Liver (tissue), 7 donors: ENCODE measurements at regions not wholly inside any gene's neighbourhood (a gene's known extent, or its start where the extent isn't known, plus 50 kb on each side); places are given as distances from the start of the nearest gene placed in this dataset.

Experiments used
- DNase-seq: peaks from one replicate; pipeline ENCODE4 v3.0.0-alpha.2; 2017; ENCODE audit warnings: low spot score
- H3K27ac ChIP-seq, 2 donors: one replicate each; pipeline ENCODE4 v1.7.0; 2013; ENCODE audit warnings: inconsistent platforms in 2 of 2, low read length in 2 of 2, control low read depth in 1 of 2, low read depth in 1 of 2, mild to moderate bottlenecking in 1 of 2
- H3K27me3 ChIP-seq, 4 donors: one replicate each; pipeline versions ENCODE4 v1.6.1 to v1.7.0; 2013; ENCODE audit warnings: low read length in 3 of 4, inconsistent platforms in 1 of 4, mild to moderate bottlenecking in 1 of 4, moderate library complexity in 1 of 4; ENCODE audit not compliant: control insufficient read depth in 4 of 4, insufficient read depth in 4 of 4
- H3K36me3 ChIP-seq, 4 donors: one replicate each; pipeline versions ENCODE4 v1.6.1 to v1.7.0; 2013; ENCODE audit warnings: low read length in 3 of 4, mild to moderate bottlenecking in 3 of 4, low read depth in 1 of 4, moderate library complexity in 1 of 4; ENCODE audit not compliant: control insufficient read depth in 4 of 4, insufficient read depth in 3 of 4
- H3K4me1 ChIP-seq, 4 donors: one replicate each; pipeline versions ENCODE4 v1.6.1 to v1.7.0; 2013; ENCODE audit warnings: low read length in 3 of 4, mild to moderate bottlenecking in 3 of 4, moderate library complexity in 1 of 4; ENCODE audit not compliant: control insufficient read depth in 4 of 4, insufficient read depth in 4 of 4
- H3K4me3 ChIP-seq, 3 donors: one replicate each; pipeline versions ENCODE4 v1.6.1 to v1.7.0; 2013; ENCODE audit warnings: low read length in 3 of 3, control low read depth in 1 of 3, low read depth in 1 of 3, mild to moderate bottlenecking in 1 of 3
- H3K9ac ChIP-seq, 2 donors: one replicate each; pipeline ENCODE4 v1.7.0; 2013; ENCODE audit warnings: low read length in 2 of 2, mild to moderate bottlenecking in 2 of 2, moderate library complexity in 2 of 2, control low read depth in 1 of 2, low read depth in 1 of 2
- H3K9me3 ChIP-seq, 4 donors: one replicate each; pipeline versions ENCODE4 v1.6.1 to v1.7.0; 2013; ENCODE audit warnings: low read length in 3 of 4; ENCODE audit not compliant: control insufficient read depth in 4 of 4
- ATF3 ChIP-seq: IDR thresholded peaks from 2 replicates; pipeline ENCODE4 v1.6.1; 2016; ENCODE audit warnings: antibody characterized with exemption
- EGR1 ChIP-seq, 2 donors: IDR thresholded peaks; 2 replicates each; pipeline ENCODE4 v1.6.1; 2016 to 2018; ENCODE audit warnings: antibody characterized with exemption in 2 of 2, low read depth in 2 of 2
- FOXA1 ChIP-seq: IDR thresholded peaks from 2 replicates; pipeline ENCODE4 v1.6.1; 2016; ENCODE audit warnings: antibody characterized with exemption
- FOXA2 ChIP-seq: IDR thresholded peaks from 2 replicates; pipeline ENCODE4 v1.6.1; 2016; ENCODE audit warnings: antibody characterized with exemption
- GABPA ChIP-seq, 2 donors: IDR thresholded peaks in 1 of 2; conservative IDR thresholded peaks in 1 of 2; 2 replicates each; pipeline ENCODE4 v1.6.1; 2016; ENCODE audit warnings: antibody characterized with exemption in 2 of 2, mild to moderate bottlenecking in 1 of 2, moderate library complexity in 1 of 2
- HNF4A ChIP-seq, 2 donors: conservative IDR thresholded peaks; 2 replicates each; pipeline ENCODE4 v1.6.1; 2016; ENCODE audit warnings: antibody characterized with exemption in 2 of 2, mild to moderate bottlenecking in 2 of 2
- HNF4G ChIP-seq: IDR thresholded peaks from 2 replicates; pipeline ENCODE4 v1.6.1; 2016; ENCODE audit warnings: antibody characterized with exemption
- JUND ChIP-seq, 2 donors: IDR thresholded peaks; 2 replicates each; pipeline ENCODE4 v1.6.1; 2016; ENCODE audit warnings: antibody characterized with exemption in 2 of 2
- MAX ChIP-seq: IDR thresholded peaks from 2 replicates; pipeline ENCODE4 v1.6.1; 2016; ENCODE audit warnings: antibody characterized with exemption
- NR2F2 ChIP-seq: IDR thresholded peaks from 2 replicates; pipeline ENCODE4 v1.6.1; 2016; ENCODE audit warnings: antibody characterized with exemption
- RAD21 ChIP-seq, 2 donors: IDR thresholded peaks; 2 replicates each; pipeline ENCODE4 v1.6.1; 2016; ENCODE audit warnings: antibody characterized with exemption in 2 of 2, mild to moderate bottlenecking in 2 of 2
- REST ChIP-seq: IDR thresholded peaks from 2 replicates; pipeline ENCODE4 v1.6.1; 2016; ENCODE audit warnings: antibody characterized with exemption, mild to moderate bottlenecking
- RXRA ChIP-seq, 2 donors: IDR thresholded peaks; 2 replicates each; pipeline ENCODE4 v1.6.1; 2017 to 2018; ENCODE audit warnings: antibody characterized with exemption in 2 of 2, mild to moderate bottlenecking in 1 of 2
- SP1 ChIP-seq: IDR thresholded peaks from 2 replicates; pipeline ENCODE4 v1.6.1; 2018; ENCODE audit warnings: antibody characterized with exemption, mild to moderate bottlenecking
- TAF1 ChIP-seq: conservative IDR thresholded peaks from 2 replicates; pipeline ENCODE4 v1.6.1; 2016; ENCODE audit warnings: antibody characterized with exemption, mild to moderate bottlenecking
- YY1 ChIP-seq: IDR thresholded peaks from 2 replicates; pipeline ENCODE4 v1.6.1; 2016; ENCODE audit warnings: antibody characterized with exemption, mild to moderate bottlenecking
- ZBTB33 ChIP-seq: IDR thresholded peaks from 2 replicates; pipeline ENCODE4 v1.6.1; 2016; ENCODE audit warnings: antibody characterized with exemption
- WGBS: extraction: QIAGEN DNeasy Blood & Tissue Kit; methylation state at CpG from one replicate; pipeline ENCODE4 v1.1.7; 2013; 5-methylcytosine and 5-hydroxymethylcytosine counted together
- donor health status: healthy.
- donor health status: healthy.
- donor health status: healthy.
- donor health status: healthy.

GRCh38 chr5:145044970-145045369, 790.2 kb downstream of the PRELID2 start:
- DNase-seq = no peak
- TF ChIP-seq ATF3 (no peak), JUND (IDR thresholded peaks at IDR 0.05) (no peak), NR2F2 (no peak), HNF4G (no peak), FOXA1 (no peak), ZBTB33 (no peak), FOXA2 (no peak), GABPA (IDR thresholded peaks at IDR 0.05 in 1 of 2, conservative IDR thresholded peaks at IDR 0.05 in 1 of 2) (no peak), SP1 (no peak), REST (no peak), RXRA (IDR thresholded peaks at IDR 0.05) (no peak), EGR1 (IDR thresholded peaks at IDR 0.05; ENCODE audit: low read depth in 2 of 2) (no peak), MAX (no peak), TAF1 (no peak), YY1 (no peak), HNF4A (conservative IDR thresholded peaks at IDR 0.05) (no peak)
- no peaks in the 10 kb centered on the region for H3K36me3 ChIP-seq
- no peaks in the 10 kb centered on the region for H3K9me3 ChIP-seq
- H3K27ac ChIP-seq = no peak overlapping the region
- H3K4me1 ChIP-seq = no peaks in the 10 kb centered on the region
- no peak overlapping the region for H3K4me3 ChIP-seq
- H3K27me3 ChIP-seq = no peaks in the 10 kb centered on the region
- H3K9ac ChIP-seq = no peak overlapping the region
- 77% methylated on average over 1 of the region's 1 CpG for whole genome bisulfite sequencing

GRCh38 chr5:145028626-145029025, 806.5 kb downstream of the PRELID2 start:
- H3K9ac ChIP-seq = no peak overlapping the region
- H3K27me3 ChIP-seq = no peaks in the 10 kb centered on the region
- no peak overlapping the region for H3K4me3 ChIP-seq
- no peaks in the 10 kb centered on the region for H3K4me1 ChIP-seq
- no peak overlapping the region for H3K27ac ChIP-seq
- 71% methylated on average over 1 of the region's 1 CpG for WGBS
- H3K9me3 ChIP-seq = no peaks in the 10 kb centered on the region
- TF ChIP-seq NR2F2 (no peak), HNF4G (no peak), RAD21 (IDR thresholded peaks at IDR 0.05) (no peak)
- H3K36me3 ChIP-seq = no peaks in the 10 kb centered on the region
- DNase-seq = no peak
